Myocyte (in vitro differentiated cells): ENCODE measurements at regions not wholly inside any gene's neighbourhood (a gene's known extent, or its start where the extent isn't known, plus 50 kb on each side); places are given as distances from the start of the nearest gene placed in this dataset.
"Not testable (repeated sequence)": the region's sequence is repeated elsewhere in the genome, so short reads cannot be mapped to it uniquely, and the experiment has no call there.

Experiments
- DNase-seq: peaks from one replicate; pipeline ENCODE4 v3.0.0-alpha.2; 2012; ENCODE audit warnings: low read depth

GRCh38 chr2:82027921-82028615 is 1723.5 kb upstream of the LRRTM1 start:
- DNase-seq: peak; percentile 2

- no peak for DNase-seq
These were observed 1719.2 kb upstream of the LRRTM1 start for GRCh38 chr2:82023710-82024109.

GRCh38 chr2:82013641-82014040 is 1709.1 kb upstream of the LRRTM1 start:
- no peak for DNase-seq

DNA sequence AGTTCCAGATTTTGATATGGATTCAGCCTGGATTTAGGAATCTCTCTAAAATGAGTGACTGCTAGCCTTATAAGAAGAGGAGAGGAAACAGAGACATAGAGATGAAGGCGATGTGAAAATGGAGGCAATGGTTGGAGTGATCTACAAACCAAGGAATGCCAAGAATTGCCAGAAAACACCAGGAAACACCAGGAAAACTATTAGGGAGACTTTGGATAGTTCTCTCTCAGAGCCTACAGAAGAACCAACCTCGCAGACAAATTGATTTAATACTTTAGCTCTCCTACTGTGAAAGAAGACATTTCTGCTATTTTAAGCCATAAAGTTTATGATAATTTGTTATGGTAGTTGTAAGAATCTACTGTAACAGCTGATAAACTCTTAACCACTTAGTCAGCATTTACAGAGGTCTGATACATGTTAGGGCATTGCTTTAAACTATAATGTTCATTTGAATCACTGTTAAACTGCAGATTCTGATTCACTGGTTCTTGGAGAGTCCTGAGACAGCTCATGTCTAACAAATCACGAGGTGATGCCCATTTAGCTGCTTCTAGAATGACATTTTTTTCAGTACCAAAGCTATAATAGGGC is 1702.6 kb upstream of the LRRTM1 start:
- peak; percentile 2 for DNase-seq

- not testable (repeated sequence) for DNase-seq
These were observed 1701.3 kb upstream of the LRRTM1 start for GRCh38 chr2:82005889-82006288.

DNA sequence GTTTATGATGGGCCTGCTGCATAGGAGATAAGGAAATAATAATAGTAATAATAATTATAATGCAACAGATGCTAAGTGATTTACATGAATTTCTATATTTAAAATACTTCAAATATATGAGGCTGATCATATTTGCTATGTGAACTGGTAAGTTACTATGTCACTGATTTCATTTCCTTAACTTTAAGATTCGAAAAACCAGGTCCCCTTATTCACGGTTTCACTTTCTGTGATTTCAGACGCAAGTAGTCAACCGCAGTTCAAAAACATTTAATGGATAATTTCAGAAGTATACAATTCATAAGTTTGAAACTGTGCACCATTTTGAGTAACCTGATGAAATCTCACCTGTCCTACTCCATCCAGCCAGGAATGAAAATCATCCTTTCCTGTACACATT is 1697.1 kb upstream of the LRRTM1 start:
- no peak for DNase-seq

- no peak for DNase-seq
These were observed 1696.1 kb upstream of the LRRTM1 start for GRCh38 chr2:82000606-82001005.

DNA sequence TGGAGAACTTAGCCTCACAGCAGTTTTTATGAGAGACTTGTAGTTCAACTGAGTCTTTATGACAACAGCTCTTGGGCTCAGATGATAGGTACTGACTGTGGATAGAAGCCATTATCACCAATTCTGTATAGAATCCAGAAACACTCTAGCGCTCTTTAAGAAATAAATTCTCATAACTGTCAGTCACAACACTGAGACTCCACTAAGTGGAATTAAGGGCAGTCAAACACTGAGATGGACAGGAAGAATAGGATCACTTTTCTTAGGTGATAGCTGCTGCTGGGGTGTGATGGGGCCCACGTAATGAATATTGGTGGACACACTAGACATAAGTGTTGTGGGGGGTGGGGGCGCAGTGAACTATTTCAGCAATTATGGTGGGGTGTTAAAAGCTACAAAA is 1691.8 kb upstream of the LRRTM1 start:
- no peak for DNase-seq

DNA sequence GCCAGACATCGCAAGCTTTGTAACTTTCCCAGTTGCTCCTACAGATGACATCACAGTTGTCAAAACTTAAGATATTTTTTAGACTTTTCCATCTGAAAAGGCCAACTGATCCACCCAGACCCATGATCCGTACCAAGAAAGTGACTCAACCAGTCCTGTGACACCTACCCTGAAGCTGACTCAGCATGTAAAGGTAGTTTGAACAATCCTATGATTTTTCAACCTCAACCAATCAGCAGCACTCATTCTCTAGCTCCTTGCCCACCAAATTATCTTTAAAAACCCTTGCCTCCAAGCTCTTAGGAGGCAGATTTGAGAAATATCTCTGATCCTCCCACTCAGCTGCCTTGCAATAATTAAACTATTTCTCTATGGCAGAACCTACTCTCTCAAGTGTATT is 1686.7 kb upstream of the LRRTM1 start:
- no peak for DNase-seq

- no peak for DNase-seq
These were observed 1682.8 kb upstream of the LRRTM1 start for GRCh38 chr2:81987370-81987769.

- no peak for DNase-seq
These were observed 1680.6 kb upstream of the LRRTM1 start for GRCh38 chr2:81984969-81985637.

GRCh38 chr2:81981585-81981984 is 1677.0 kb upstream of the LRRTM1 start:
- no peak for DNase-seq

GRCh38 chr2:81979086-81979485 is 1674.5 kb upstream of the LRRTM1 start:
- DNase-seq: no peak

- peak; percentile 2 for DNase-seq
These were observed 1672.4 kb upstream of the LRRTM1 start for GRCh38 chr2:81976998-81977397.

GRCh38 chr2:81974216-81974615 is 1669.7 kb upstream of the LRRTM1 start:
- no peak for DNase-seq

- DNase-seq: no peak
These were observed 1638.3 kb upstream of the LRRTM1 start for GRCh38 chr2:81942876-81943275.

- no peak for DNase-seq
These were observed 1637.7 kb upstream of the LRRTM1 start for GRCh38 chr2:81942136-81942680.

DNA sequence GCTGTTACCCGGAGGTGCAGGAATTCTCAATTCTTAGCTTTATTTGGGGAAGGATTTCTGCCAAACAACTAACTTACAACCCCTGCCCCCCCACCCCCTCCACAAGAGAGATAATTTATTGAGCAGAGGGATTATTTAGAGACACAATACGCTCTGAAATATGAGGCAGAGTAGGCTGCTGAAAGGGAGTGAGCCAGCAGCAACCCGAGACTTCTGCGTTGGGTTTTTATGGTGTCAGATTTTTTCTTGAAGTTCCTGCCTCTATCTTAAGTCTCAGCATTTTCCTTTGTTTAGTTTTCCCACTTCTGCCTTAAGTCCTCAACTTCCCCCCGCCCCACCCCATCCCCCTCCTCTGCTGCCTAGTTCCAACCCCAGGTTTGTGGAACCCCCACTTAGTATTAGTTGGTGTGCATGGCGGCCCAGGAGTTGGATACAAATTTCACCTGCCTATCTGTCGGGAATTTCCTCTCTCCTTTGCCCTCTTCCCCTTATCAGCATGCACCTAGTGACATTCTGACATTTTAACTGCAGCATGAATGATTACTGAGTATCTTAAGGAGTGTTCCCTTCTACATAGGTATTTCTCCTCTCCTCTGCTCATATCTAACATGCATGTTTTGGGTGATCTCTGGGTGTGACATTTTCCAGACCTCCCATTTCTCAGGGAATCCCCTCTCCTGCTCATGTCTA is 1635.9 kb upstream of the LRRTM1 start:
- no peak for DNase-seq

DNA sequence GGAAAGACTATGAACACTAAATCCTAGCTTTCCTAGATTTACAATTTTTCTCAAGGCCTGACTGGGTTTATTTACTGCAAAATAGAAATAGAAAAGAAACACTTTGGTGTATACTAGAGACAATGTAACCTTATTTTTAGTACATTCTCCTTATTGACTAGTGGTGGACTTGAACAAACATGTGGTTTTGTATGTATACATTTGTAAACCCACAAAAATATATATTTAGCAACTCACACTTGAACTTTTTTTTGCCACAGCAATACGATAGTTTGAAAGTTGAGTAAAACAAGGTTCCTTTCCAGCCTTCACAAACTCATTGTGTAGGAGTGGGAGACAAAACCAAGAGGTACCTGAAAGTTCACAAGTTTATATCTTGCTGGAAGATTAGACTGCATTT is 1633.4 kb upstream of the LRRTM1 start:
- no peak for DNase-seq

- no peak for DNase-seq
These were observed 1599.0 kb upstream of the LRRTM1 start for GRCh38 chr2:81903534-81903933.

GRCh38 chr2:81901017-81901416 is 1596.5 kb upstream of the LRRTM1 start:
- no peak for DNase-seq
